GM19025 (cell line): ENCODE measurements at regions not wholly inside any gene's neighbourhood (a gene's known extent, or its start where the extent isn't known, plus 50 kb on each side); places are given as distances from the start of the nearest gene placed in this dataset.
"Not testable (repeated sequence)": the region's sequence is repeated elsewhere in the genome, so short reads cannot be mapped to it uniquely, and the experiment has no call there.

Experiments
- ATAC-seq: cut with Tn5 transposase; IDR thresholded peaks from one replicate; pipeline ENCODE4 v1.9.1; 2021; ENCODE audit warnings: mild to moderate bottlenecking, low read depth, moderate library complexity; ENCODE audit not compliant: unreplicated experiment

- no peak for ATAC-seq
Observed at GRCh38 chr2:205867371-205867770, 185.1 kb downstream of the NRP2 start.

- no peak for ATAC-seq
Observed at GRCh38 chr2:205865905-205866441, 183.7 kb downstream of the NRP2 start.

- ATAC-seq, result no peak
Observed at GRCh38 chr2:205865056-205865455, 182.8 kb downstream of the NRP2 start.

- ATAC-seq, result no peak
Observed at GRCh38 chr2:205864491-205864890, 182.2 kb downstream of the NRP2 start.

GRCh38 chr2:205862761-205863160 lies 180.5 kb downstream of the NRP2 start:
- not testable (repeated sequence) for ATAC-seq

- no peak for ATAC-seq
Observed at GRCh38 chr2:205860885-205861284, 178.6 kb downstream of the NRP2 start.

- no peak for ATAC-seq
Observed at GRCh38 chr2:205860181-205860580, 177.9 kb downstream of the NRP2 start.

GRCh38 chr2:205858881-205859441 lies 176.7 kb downstream of the NRP2 start:
- ATAC-seq, result no peak

GRCh38 chr2:205858275-205858674 lies 176.0 kb downstream of the NRP2 start:
- ATAC-seq, result no peak

GRCh38 chr2:205857520-205858237 lies 175.4 kb downstream of the NRP2 start:
- no peak for ATAC-seq

GRCh38 chr2:205852457-205852856 lies 170.2 kb downstream of the NRP2 start:
- no peak for ATAC-seq

GRCh38 chr2:205850611-205851010 lies 168.3 kb downstream of the NRP2 start:
- ATAC-seq, result no peak

- no peak for ATAC-seq
Observed at GRCh38 chr2:205850132-205850531, 167.8 kb downstream of the NRP2 start.

- ATAC-seq, result no peak
Observed at GRCh38 chr2:205849136-205849535, 166.8 kb downstream of the NRP2 start.

GRCh38 chr2:205848601-205849000 lies 166.3 kb downstream of the NRP2 start:
- ATAC-seq, result no peak
